ENCODE measurements at regions not wholly inside any gene's neighbourhood (a gene's known extent, or its start where the extent isn't known, plus 50 kb on each side); places are given as distances from the start of the nearest gene placed in this dataset.

DNA sequence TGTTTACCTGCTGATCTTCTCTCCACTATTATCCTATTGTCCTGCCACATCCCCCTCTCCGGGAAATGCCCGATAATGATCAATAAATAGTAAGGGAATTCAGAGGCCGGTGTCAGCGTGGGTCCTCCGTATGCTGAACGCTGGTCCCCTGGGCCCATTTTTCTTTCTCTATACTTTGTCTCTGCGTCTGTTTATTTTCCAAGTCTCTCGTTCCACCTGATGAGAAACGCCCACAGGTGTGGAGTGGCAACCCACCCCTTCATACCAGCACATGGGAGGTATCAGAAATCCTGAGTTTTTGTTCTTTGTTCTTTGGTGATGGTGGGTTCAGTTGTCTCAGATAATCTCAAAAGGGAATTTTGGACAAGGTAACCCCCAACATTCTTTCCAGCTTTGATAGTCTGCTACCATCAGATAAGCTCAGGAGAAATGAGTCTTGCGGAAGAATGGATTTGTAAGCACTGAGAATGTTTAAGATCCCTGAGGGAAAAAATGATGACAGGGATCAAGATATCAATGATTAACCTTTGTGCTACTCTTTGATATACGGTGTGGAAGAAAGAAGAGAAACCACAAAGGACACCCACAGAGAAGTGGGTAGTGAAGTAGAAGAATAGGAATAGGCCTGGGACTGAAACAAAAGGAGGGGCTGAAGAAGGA is 117.9 kb downstream of the CEP44 start:
- TF ChIP-seq, protein P1, sequence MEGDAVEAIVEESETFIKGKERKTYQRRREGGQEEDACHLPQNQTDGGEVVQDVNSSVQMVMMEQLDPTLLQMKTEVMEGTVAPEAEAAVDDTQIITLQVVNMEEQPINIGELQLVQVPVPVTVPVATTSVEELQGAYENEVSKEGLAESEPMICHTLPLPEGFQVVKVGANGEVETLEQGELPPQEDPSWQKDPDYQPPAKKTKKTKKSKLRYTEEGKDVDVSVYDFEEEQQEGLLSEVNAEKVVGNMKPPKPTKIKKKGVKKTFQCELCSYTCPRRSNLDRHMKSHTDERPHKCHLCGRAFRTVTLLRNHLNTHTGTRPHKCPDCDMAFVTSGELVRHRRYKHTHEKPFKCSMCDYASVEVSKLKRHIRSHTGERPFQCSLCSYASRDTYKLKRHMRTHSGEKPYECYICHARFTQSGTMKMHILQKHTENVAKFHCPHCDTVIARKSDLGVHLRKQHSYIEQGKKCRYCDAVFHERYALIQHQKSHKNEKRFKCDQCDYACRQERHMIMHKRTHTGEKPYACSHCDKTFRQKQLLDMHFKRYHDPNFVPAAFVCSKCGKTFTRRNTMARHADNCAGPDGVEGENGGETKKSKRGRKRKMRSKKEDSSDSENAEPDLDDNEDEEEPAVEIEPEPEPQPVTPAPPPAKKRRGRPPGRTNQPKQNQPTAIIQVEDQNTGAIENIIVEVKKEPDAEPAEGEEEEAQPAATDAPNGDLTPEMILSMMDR (conservative IDR thresholded peaks at IDR 0.05; ENCODE audit: low read depth, low read length) = no peak
- no peak for TF ChIP-seq EZH2 (IDR thresholded peaks at IDR 0.05; ENCODE audit: low read length, unreplicated experiment)
- no peak for TF ChIP-seq EZH2phosphoT487 (IDR thresholded peaks at IDR 0.05; ENCODE audit: borderline replicate concordance, low read length)

All from PC-3 (cell line).